NCI-H1092 treated with DMSO at 0.1 percent for 48 hours (cell line): ENCODE measurements at regions not wholly inside any gene's neighbourhood (a gene's known extent, or its start where the extent isn't known, plus 50 kb on each side); places are given as distances from the start of the nearest gene placed in this dataset.

ENCODE experiments used
- DNase-seq: peaks from one replicate; lab custom pipeline; 2025; lab: John Stamatoyannopoulos, UW

GRCh38 chr4:180925805-180926204, 1317.4 kb upstream of the TENM3 start:
- no peak for DNase-seq

DNA sequence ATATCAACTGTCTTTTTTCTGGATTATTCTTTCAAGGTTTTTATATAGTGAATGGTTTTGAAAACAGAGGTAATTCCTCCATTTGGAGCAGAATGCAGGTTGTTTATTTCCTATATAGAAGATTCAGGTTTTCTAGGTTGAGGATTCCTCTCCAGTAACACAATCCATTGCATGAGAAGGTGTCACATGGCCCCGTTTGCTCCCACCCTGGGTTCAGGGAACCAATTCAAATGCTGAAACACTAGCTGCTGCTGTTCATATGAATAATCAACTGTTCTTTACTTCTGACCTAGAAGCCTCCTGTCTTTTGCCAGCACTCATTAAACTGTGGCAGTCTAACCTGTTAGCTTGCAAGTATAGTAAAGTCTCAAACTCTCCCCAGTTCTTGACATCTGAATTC, 1316.9 kb upstream of the TENM3 start:
- DNase-seq: no peak

- DNase-seq: no peak
Observed at GRCh38 chr4:180932370-180933001, 1310.7 kb upstream of the TENM3 start.

- no peak for DNase-seq
Observed at GRCh38 chr4:180937083-180937482, 1306.1 kb upstream of the TENM3 start.

DNA sequence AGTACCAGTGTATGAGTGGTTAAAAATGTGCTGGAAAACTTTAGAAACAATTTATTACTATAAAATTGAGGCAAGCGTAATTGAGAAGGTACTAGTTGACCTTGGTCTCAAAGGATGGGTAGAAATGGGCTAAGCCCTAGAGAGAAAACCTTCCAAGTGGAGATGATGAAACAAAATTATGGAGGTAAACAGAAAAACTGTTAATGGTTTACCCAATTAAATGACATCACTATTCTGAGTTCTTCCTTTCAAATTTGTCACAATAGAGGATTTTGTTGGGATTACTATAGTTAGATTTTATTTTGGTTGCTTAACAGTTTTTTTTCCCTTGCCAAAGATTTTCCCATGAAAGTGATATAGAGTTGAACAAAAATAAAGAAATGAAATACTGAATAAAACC, 1302.5 kb upstream of the TENM3 start:
- DNase-seq: no peak

DNA sequence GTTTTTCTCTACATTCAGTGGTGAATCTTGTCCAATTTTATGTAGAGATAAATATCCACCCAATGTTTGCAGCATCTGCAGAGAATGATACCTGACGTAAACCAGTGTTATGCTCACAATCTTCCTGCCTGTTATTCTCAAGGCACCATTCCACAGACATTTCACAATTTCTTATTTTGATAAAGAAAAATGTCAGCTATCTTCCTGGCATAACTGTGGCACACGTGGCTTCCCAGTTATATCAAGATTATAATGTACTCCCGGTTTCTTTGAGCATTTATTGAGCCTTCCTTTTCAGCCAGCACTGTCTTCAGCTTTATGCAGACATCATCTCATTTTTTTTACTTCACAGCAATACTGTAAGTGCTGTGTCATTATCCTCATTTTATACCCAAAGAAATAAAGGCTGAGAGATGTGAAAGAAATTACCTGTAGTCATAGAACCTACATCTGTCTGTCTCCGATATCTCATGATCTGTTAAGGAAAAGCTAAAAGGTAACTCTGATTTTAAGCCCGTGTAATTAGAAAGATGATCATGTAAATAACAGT, 1300.8 kb upstream of the TENM3 start:
- DNase-seq: no peak

DNA sequence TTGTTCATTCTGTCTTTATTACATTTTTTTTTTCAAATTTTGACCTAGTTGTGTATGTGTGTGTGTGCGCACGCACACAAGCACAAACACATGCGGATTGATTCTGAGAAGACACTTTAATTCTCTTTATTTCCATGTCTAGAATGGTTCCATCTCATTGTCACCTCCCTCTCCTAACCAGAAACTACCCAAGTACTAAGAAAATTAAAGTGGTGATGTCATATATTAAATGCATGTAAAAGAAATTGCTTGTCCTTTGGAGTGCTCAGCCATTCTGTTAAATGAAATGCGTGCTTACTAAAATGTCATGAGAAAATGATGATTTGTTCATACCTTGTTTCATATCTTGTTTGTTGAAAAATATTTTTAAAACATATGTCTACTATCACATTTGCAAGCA, 1297.0 kb upstream of the TENM3 start:
- no peak for DNase-seq

DNA sequence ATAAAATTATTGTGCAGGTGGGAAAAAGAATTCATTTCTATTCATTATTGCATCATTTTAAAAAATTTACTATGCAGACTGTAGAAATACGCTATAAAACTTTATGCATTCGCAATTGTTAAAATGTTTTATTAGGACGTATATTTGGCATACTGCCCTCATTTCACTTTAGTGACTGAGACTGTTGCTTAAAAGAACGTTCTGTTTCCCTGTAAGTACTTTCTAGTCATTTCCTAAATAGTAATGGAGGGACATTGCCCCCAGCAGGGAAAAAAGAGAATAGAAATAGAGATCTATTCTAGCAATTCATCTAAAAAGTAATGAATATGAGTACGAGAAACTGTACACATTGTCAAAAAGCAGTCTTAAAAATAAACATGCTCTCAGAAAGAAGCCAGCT, 1295.8 kb upstream of the TENM3 start:
- DNase-seq: peak; percentile 39

GRCh38 chr4:180949424-180950213, 1293.6 kb upstream of the TENM3 start:
- DNase-seq: no peak

GRCh38 chr4:180950377-180950776, 1292.8 kb upstream of the TENM3 start:
- DNase-seq: no peak

- DNase-seq: no peak
Observed at GRCh38 chr4:180951312-180951711, 1291.9 kb upstream of the TENM3 start.

DNA sequence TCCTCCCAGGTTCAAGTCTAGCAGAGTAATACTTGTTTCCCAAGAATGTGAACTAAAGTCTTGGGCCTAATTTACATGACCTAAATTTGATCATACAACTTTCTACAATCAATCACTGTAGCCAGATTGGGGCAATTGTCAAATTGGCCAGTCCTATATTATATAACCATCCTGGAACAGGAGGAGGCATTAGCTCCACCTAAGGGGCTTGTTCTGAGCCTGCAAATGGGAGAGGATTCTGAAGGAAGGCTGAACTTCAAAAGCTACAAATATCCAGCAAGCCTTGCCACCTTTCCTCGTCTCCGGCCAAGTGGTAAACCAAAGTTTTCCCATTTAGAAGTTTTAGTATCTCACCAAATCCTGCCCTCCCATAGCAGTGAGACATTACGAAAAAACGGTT, 1289.6 kb upstream of the TENM3 start:
- no peak for DNase-seq

DNA sequence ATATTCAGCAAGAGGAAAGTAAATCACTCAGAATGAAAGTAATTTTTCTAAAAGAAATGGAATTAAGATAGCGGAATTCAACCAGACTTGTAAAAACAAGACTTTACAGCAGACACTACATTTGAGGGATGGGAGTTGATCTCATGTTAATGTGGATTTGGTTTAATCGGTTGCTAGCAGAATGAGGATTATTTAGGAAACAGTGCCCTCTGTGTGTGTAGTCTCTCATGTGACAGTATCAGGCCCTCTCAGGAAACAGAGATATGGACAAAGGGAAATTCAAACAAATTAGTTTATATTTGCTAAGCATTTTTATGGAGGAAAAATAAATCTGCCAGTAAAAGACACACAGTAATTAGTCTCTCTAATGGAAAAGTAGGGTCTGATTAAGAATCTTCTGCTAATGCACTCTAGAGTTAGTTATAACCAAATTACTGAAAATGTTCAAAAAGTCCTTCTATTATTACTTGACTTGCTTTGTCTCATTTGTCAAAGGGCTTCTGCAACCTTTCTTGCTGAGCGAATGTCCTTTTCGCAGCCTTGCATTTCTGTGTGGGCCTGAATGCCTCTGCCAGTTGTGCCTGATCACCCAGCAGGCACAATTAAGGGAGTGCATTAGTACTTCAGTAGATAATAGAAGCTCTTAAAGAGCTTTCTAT, 1282.3 kb upstream of the TENM3 start:
- peak; percentile 49 for DNase-seq

DNA sequence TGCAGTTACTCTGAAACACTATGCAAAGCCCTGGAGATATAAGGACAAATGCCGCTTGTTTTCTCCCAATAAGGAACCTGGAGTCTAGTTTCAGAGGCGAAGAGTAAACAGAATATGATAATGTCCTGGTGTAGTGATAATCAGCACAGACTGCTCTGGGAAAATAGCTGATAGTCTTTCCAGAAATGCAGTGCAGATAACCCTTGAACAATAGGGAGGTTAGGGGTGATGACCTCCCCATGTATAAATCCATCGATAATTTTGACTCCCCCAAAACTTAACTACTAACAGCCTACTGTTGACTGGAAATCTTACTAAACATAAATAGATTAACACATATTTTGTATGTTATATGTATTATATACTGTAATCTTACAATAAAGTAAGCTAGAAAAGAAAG, 1280.9 kb upstream of the TENM3 start:
- DNase-seq: no peak

DNA sequence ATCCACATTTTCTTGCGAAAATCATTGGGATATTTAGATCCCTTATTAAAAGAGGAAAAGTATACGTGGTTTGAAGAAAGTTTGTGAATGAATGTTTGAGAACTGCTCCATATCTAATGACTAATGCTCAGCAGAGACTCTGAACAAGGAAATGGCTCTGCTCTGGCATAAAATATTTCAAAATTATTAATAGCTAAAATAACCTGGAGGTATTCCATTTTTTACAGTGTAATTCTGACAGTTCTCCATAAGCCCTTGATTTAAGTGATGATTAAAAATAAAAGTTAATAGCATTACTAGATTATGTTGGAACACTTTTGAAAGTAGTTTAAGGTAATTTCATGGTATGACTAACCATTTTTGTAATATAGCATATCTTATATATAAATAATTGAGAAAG, 1276.9 kb upstream of the TENM3 start:
- no peak for DNase-seq

DNA sequence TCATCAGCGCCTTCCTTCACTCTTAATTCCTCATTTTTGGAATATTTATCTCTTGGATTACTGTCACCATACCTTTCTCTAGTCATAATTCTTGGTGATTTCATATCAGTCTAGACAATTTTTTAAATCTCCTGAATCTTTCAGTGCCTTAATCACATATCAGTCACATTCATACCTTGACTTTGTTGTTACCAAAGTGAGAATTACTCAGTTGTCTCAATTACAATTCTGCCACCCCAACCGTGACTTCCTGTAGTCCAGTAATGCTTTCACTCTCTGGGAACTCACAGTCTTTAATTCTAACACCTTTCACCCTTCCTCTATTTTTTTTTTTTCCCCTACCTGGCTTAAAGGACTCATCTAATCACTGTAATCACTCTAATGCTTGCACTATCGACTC, 1275.3 kb upstream of the TENM3 start:
- DNase-seq: no peak

DNA sequence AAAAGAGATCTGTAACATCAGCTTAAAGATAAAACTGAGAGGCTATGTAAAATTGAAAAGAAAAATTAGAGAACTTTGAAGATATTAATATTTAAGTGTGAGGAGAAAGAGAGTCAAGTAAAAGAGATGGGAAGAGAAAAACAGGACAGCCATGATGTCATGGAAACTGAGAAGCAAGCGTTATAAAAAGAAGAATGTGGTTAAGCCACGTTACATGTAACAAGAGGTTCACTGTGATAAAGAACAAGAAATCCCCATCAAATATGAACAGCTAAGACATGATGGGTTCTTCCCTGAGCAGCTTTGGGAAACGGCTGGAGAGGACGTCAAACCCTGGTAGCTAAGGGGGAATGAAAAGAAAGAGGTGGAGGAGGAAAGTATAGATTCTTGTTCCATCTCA, 1269.3 kb upstream of the TENM3 start:
- no peak for DNase-seq

DNA sequence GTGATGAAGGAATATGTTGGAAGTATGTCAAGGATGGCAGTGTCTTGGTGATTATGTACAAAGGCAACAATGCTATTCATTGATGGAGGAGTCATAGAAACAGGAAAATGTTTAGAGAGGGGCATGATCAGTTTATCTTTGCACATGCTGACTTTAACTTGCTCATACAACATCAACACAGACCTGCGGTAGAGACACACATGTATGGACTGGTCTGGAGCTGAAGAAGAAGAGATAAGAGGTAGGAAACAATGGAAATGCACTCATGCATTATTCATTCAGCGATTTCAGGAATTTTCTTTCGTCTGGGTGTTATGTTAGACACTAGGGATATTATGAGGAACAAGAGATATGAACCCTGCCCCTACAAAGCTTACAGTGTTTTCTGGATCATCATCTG, 1252.3 kb upstream of the TENM3 start:
- DNase-seq: no peak

DNA sequence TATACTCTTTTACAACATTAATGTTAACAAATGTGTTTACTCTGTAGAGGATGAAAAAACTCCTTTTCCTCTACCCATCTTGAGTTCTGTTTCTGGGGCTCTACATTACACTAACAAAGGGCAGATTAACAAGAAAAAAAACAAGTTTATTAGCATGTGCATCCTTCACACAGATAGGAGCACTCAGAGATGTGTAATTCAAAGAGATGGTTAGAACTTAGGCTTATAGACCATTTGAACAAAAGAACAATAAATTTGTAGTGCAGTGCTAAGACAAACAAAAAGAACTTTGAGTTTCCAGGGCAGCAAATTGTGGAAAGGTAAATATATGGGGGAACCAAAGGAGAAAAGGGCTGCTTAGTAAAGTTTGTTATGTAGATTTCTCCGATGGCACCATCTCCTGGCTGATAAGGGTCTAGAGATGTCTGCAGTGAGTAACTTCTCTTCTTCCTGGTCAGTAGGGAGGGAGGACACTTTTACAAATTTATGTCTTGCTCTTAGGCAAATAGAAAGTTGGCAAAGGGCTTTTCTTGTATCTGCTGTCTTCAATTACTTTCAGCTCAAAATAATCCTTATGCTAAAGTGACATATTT, 1249.9 kb upstream of the TENM3 start:
- DNase-seq: no peak

GRCh38 chr4:180994722-180995121, 1248.5 kb upstream of the TENM3 start:
- DNase-seq: no peak

GRCh38 chr4:180999217-180999616, 1244.0 kb upstream of the TENM3 start:
- DNase-seq: peak; percentile 31

- DNase-seq: no peak
Observed at GRCh38 chr4:181004056-181004455, 1239.1 kb upstream of the TENM3 start.
